ENCODE measurements at regions not wholly inside any gene's neighbourhood (a gene's known extent, or its start where the extent isn't known, plus 50 kb on each side); places are given as distances from the start of the nearest gene placed in this dataset.

DNA sequence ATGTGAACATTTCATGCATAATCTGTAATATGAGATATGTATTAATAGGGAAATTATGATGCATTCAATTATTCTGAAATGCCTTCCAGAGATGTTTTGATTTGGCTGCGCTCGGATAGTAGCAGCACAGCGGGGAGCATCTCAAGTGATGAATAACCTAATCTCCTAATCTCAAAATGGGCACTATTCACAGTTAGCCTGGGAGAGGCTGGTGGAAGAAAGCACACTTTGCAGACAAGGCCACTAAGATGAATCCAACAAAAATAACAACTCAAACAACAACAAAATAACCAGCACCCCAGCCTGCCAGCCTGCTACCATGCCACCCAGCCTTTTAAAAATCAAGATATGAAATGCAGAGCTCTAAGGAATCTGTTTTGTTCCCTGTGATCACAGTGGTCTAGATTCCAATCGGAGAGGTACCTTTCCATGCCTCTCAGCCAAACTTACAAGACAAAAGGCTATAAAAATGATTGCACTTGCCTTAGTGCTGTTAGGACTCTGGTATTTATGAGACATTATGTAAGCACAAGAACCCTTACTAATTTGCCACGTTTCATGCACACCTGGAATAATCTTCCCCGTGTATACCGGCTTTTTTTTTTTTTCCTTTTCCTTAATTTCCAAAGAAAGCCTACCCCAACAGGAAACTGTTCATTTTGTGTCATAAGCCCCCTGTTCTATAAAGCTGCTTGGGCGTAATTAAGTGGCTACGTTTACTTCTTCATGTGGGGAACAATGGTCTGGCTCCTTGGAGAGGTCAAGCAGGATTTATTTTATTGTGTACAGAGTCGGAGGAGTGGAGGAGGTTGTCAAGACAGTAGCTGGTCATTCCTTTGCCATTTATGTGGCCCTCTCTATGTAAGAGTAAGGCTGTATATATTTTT, 526.9 kb upstream of the FANCL start:
- TF ChIP-seq, protein P1, sequence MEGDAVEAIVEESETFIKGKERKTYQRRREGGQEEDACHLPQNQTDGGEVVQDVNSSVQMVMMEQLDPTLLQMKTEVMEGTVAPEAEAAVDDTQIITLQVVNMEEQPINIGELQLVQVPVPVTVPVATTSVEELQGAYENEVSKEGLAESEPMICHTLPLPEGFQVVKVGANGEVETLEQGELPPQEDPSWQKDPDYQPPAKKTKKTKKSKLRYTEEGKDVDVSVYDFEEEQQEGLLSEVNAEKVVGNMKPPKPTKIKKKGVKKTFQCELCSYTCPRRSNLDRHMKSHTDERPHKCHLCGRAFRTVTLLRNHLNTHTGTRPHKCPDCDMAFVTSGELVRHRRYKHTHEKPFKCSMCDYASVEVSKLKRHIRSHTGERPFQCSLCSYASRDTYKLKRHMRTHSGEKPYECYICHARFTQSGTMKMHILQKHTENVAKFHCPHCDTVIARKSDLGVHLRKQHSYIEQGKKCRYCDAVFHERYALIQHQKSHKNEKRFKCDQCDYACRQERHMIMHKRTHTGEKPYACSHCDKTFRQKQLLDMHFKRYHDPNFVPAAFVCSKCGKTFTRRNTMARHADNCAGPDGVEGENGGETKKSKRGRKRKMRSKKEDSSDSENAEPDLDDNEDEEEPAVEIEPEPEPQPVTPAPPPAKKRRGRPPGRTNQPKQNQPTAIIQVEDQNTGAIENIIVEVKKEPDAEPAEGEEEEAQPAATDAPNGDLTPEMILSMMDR (IDR thresholded peaks at IDR 0.05): no peak
- no peak for TF ChIP-seq POLR2A (IDR thresholded peaks at IDR 0.05)

Measured in Peyer's patch (tissue), 4 donors.